ENCODE measurements at regions not wholly inside any gene's neighbourhood (a gene's known extent, or its start where the extent isn't known, plus 50 kb on each side); places are given as distances from the start of the nearest gene placed in this dataset.

GRCh38 chrX:39645178-39645895 lies 452.4 kb downstream of the BCOR start:
- DNase-seq, result peak; percentile 84 to 85
- H3K27me3 ChIP-seq, result no peaks in the 10 kb centered on the region
- no peaks in the 10 kb centered on the region for H3K4me1 ChIP-seq
- intact Hi-C loops (cut with DNase I; ENCODE audit: low total_unique reads), result no loop called here
- no peak overlapping the region for H3K4me3 ChIP-seq
- H3K36me3 ChIP-seq, result no peaks in the 10 kb centered on the region
- no peak for TF ChIP-seq POLR2A (IDR thresholded peaks at IDR 0.05)
- TF ChIP-seq, protein P1, sequence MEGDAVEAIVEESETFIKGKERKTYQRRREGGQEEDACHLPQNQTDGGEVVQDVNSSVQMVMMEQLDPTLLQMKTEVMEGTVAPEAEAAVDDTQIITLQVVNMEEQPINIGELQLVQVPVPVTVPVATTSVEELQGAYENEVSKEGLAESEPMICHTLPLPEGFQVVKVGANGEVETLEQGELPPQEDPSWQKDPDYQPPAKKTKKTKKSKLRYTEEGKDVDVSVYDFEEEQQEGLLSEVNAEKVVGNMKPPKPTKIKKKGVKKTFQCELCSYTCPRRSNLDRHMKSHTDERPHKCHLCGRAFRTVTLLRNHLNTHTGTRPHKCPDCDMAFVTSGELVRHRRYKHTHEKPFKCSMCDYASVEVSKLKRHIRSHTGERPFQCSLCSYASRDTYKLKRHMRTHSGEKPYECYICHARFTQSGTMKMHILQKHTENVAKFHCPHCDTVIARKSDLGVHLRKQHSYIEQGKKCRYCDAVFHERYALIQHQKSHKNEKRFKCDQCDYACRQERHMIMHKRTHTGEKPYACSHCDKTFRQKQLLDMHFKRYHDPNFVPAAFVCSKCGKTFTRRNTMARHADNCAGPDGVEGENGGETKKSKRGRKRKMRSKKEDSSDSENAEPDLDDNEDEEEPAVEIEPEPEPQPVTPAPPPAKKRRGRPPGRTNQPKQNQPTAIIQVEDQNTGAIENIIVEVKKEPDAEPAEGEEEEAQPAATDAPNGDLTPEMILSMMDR (IDR thresholded peaks at IDR 0.05), result no peak
- H3K27ac ChIP-seq, result peak overlapping the region; percentile 74 to 76
- H3K9me3 ChIP-seq, result no peaks in the 10 kb centered on the region

DNA sequence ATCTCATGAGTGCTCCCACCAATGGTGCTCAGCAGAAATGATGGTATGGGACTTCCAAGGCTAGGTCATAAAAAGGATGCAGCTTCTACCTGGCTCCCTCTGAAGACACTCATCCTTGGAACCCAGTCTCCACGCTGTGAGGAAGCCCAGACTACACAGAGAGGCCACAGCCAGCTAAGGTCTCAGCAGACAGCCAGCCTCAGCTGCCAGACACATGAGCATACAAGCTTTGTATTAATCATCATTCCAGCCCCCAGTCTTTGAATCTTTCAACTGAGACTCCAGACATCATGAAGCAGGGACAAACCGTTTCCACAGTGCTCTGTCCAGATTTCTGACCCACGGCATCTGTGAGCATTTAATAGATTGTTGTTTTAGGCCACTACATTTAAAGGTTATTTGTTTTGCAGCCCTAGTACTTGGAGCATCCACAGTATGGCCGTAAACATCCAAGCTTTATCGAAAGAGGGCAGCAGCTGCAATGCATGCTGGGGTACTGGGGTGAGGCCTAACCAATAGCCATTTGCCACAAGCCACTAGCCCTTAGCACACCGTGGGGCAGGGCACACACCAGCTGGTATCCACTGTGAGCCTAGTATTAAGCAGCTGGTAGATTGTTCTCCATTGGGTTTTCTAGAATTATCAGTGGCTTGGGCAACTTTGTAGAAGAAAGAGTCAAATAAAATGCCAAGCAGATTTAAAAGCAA lies 449.1 kb downstream of the BCOR start:
- TF ChIP-seq, protein P1 (IDR thresholded peaks at IDR 0.05), result no peak
- no peak for TF ChIP-seq POLR2A (IDR thresholded peaks at IDR 0.05)
- H3K4me1 ChIP-seq, result no peaks in the 10 kb centered on the region
- no peak overlapping the region for H3K4me3 ChIP-seq
- H3K27ac ChIP-seq, result no peak overlapping the region
- intact Hi-C loops (cut with DNase I; ENCODE audit: low total_unique reads), result no loop called here
- H3K9me3 ChIP-seq, result no peaks in the 10 kb centered on the region
- no peaks in the 10 kb centered on the region for H3K36me3 ChIP-seq
- no peak for DNase-seq
- no peaks in the 10 kb centered on the region for H3K27me3 ChIP-seq

- H3K4me1 ChIP-seq, result no peaks in the 10 kb centered on the region
These were observed 446.9 kb downstream of the BCOR start for GRCh38 chrX:39650768-39651347.

GRCh38 chrX:39652336-39652735 lies 445.4 kb downstream of the BCOR start:
- DNase-seq, result no peak
- no peaks in the 10 kb centered on the region for H3K36me3 ChIP-seq
- TF ChIP-seq, protein P1 (IDR thresholded peaks at IDR 0.05), result peak in 3 of 4 experiments; percentile 7 to 15 (median 14)
- TF ChIP-seq POLR2A (IDR thresholded peaks at IDR 0.05), result no peak
- no peaks in the 10 kb centered on the region for H3K4me1 ChIP-seq
- no peak overlapping the region for H3K4me3 ChIP-seq
- H3K27me3 ChIP-seq, result no peaks in the 10 kb centered on the region
- intact Hi-C loops (cut with DNase I; ENCODE audit: low total_unique reads), result no loop called here
- H3K9me3 ChIP-seq, result no peaks in the 10 kb centered on the region
- H3K27ac ChIP-seq, result no peak overlapping the region

More at GRCh38 chrX:39650768-39651347, 446.9 kb downstream of the BCOR start:
- DNase-seq, result no peak
- H3K36me3 ChIP-seq, result no peaks in the 10 kb centered on the region
- H3K4me3 ChIP-seq, result no peak overlapping the region
- H3K27ac ChIP-seq, result no peak overlapping the region
- no peaks in the 10 kb centered on the region for H3K9me3 ChIP-seq
- H3K27me3 ChIP-seq, result no peaks in the 10 kb centered on the region
- TF ChIP-seq POLR2A (IDR thresholded peaks at IDR 0.05), result no peak
- TF ChIP-seq, protein P1 (IDR thresholded peaks at IDR 0.05), result no peak
- intact Hi-C loops (cut with DNase I; ENCODE audit: low total_unique reads), result no loop called here

DNA sequence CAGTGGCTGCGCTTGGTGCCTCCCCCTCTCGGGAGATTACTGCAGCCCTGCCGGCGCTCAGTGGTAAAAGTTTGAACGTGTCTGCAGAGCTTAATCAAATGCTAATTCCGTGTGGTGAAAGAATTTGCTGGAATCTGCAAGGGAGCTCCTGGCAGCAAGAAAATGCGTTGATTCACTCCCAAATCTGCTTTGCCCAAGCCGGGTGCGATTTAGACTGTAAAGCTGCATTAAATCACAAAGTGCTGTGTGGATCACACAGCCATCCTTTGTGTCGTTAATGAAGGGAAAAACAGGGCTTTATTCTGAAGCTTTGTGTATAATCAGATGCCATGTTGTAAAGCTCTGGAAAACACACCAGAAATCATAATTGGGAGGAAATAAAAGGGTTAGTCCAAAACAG lies 444.1 kb downstream of the BCOR start:
- no peak overlapping the region for H3K27ac ChIP-seq
- H3K27me3 ChIP-seq, result no peaks in the 10 kb centered on the region
- no peaks in the 10 kb centered on the region for H3K9me3 ChIP-seq
- intact Hi-C loops (cut with DNase I; ENCODE audit: low total_unique reads), result no loop called here
- no peaks in the 10 kb centered on the region for H3K36me3 ChIP-seq
- H3K4me1 ChIP-seq, result no peaks in the 10 kb centered on the region
- no peak overlapping the region for H3K4me3 ChIP-seq
- DNase-seq, result no peak
- no peak for TF ChIP-seq POLR2A (IDR thresholded peaks at IDR 0.05)

Measured in uterus (tissue), 3 donors.